MM.1S (cell line): ENCODE measurements at regions not wholly inside any gene's neighbourhood (a gene's known extent, or its start where the extent isn't known, plus 50 kb on each side); places are given as distances from the start of the nearest gene placed in this dataset.

ENCODE experiments used
- DNase-seq: peaks from one replicate; pipeline ENCODE4 v3.0.0-alpha.2; 2015
- H2AFZ ChIP-seq: fragments of 300-600 bp; sonication (generic); 2 replicates; pipeline ENCODE4 v1.6.0; 2016; ENCODE audit warnings: antibody characterized with exemption, low read length
- H3F3A ChIP-seq: fragments of 300-600 bp; sonication (generic); 2 replicates; pipeline ENCODE4 v1.6.1; 2016; ENCODE audit warnings: mild to moderate bottlenecking, antibody characterized with exemption, low read length, moderate library complexity, mixed read lengths; ENCODE audit not compliant: insufficient read depth
- H3K27ac ChIP-seq: fragments of 300-600 bp; sonication (generic); 2 replicates; pipeline ENCODE4 v1.5.1; 2016; ENCODE audit warnings: mild to moderate bottlenecking, low read length
- H3K27me3 ChIP-seq: fragments of 300-600 bp; sonication (generic); replicated peaks from 2 replicates; pipeline ENCODE4 v1.6.0; 2016; ENCODE audit warnings: low read length; ENCODE audit not compliant: insufficient read depth
- H3K36me3 ChIP-seq: fragments of 300-600 bp; sonication (generic); replicated peaks from 2 replicates; pipeline ENCODE4 v1.6.1; 2016; ENCODE audit warnings: mild to moderate bottlenecking, low read length, mixed read lengths; ENCODE audit not compliant: insufficient read depth
- H3K4me1 ChIP-seq: fragments of 300-600 bp; sonication (generic); 2 replicates; pipeline ENCODE4 v1.6.1; 2016; ENCODE audit warnings: low read length, mixed read lengths
- H3K4me2 ChIP-seq: fragments of 300-600 bp; sonication (generic); 2 replicates; pipeline ENCODE4 v1.6.0; 2016; ENCODE audit warnings: low read depth, low read length
- H3K4me3 ChIP-seq: fragments of 300-600 bp; sonication (generic); 2 replicates; pipeline ENCODE4 v1.5.1; 2016; ENCODE audit warnings: low read length, mixed read lengths
- H3K79me2 ChIP-seq: fragments of 300-600 bp; sonication (generic); 2 replicates; pipeline ENCODE4 v1.6.1; 2016; ENCODE audit warnings: mixed run types, low read length, mixed read lengths
- H3K9ac ChIP-seq: fragments of 300-600 bp; sonication (generic); 2 replicates; pipeline ENCODE4 v1.6.1; 2016; ENCODE audit warnings: low read length, mixed read lengths
- H3K9me2 ChIP-seq: fragments of 300-600 bp; sonication (generic); replicated peaks from 2 replicates; pipeline ENCODE4 v1.6.1; 2016; ENCODE audit warnings: mild to moderate bottlenecking, low read length, mixed read lengths; ENCODE audit not compliant: insufficient read depth
- H3K9me3 ChIP-seq: fragments of 300-600 bp; sonication (generic); replicated peaks from 2 replicates; pipeline ENCODE4 v1.6.1; 2016; ENCODE audit warnings: mild to moderate bottlenecking, low read length, mixed read lengths; ENCODE audit not compliant: insufficient read depth
- H4K20me1 ChIP-seq: fragments of 300-600 bp; sonication (generic); 2 replicates; pipeline ENCODE4 v1.6.1; 2016; ENCODE audit warnings: mild to moderate bottlenecking, low read length, moderate library complexity, mixed read lengths; ENCODE audit not compliant: insufficient read depth
- CTCF ChIP-seq: fragments of 300-600 bp; sonication (generic); IDR thresholded peaks from 2 replicates; pipeline ENCODE4 v1.5.1; 2016; ENCODE audit warnings: antibody characterized with exemption, low read length, mixed read lengths
- EZH2 ChIP-seq: fragments of 300-600 bp; sonication (generic); optimal IDR thresholded peaks from 2 replicates; pipeline ENCODE3; 2017; ENCODE audit warnings: low read depth, mild to moderate bottlenecking, antibody characterized with exemption, low read length, mixed read lengths
- EZH2phosphoT487 ChIP-seq: fragments of 300-600 bp; sonication (generic); IDR thresholded peaks from 2 replicates; pipeline ENCODE4 v1.6.1; 2018; ENCODE audit warnings: antibody characterized with exemption, low read length

GRCh38 chr14:98847521-98848468 lies 424.2 kb downstream of the BCL11B start:
- no peak overlapping the region for H3K27ac ChIP-seq
- TF ChIP-seq EZH2 (no peak), CTCF (no peak)
- DNase-seq: no peak
- H3K36me3 ChIP-seq: no peaks in the 10 kb centered on the region
- no peaks in the 10 kb centered on the region for H4K20me1 ChIP-seq
- no peak overlapping the region for H3K9ac ChIP-seq
- no peaks in the 10 kb centered on the region for H3K27me3 ChIP-seq
- H3K4me1 ChIP-seq: no peaks in the 10 kb centered on the region
- no peaks in the 10 kb centered on the region for H3K9me3 ChIP-seq
- H2AFZ ChIP-seq: no peak overlapping the region
- no peaks in the 10 kb centered on the region for H3K9me2 ChIP-seq
- no peaks in the 10 kb centered on the region for H3F3A ChIP-seq
- H3K4me2 ChIP-seq: no peak overlapping the region
- H3K4me3 ChIP-seq: no peak overlapping the region
- H3K79me2 ChIP-seq: no peaks in the 10 kb centered on the region

- no peaks in the 10 kb centered on the region for H3K36me3 ChIP-seq
- no peak overlapping the region for H3K9ac ChIP-seq
- no peaks in the 10 kb centered on the region for H3K4me1 ChIP-seq
- H3K4me2 ChIP-seq: no peak overlapping the region
- no peaks in the 10 kb centered on the region for H3K9me2 ChIP-seq
- H3K27ac ChIP-seq: no peak overlapping the region
- no peak for DNase-seq
- H3K4me3 ChIP-seq: no peak overlapping the region
- TF ChIP-seq EZH2phosphoT487 (no peak), EZH2 (no peak), CTCF (no peak)
- H4K20me1 ChIP-seq: no peaks in the 10 kb centered on the region
- H3F3A ChIP-seq: no peaks in the 10 kb centered on the region
- no peaks in the 10 kb centered on the region for H3K9me3 ChIP-seq
- H3K27me3 ChIP-seq: no peaks in the 10 kb centered on the region
- H2AFZ ChIP-seq: no peak overlapping the region
- H3K79me2 ChIP-seq: no peaks in the 10 kb centered on the region
These were observed 418.8 kb downstream of the BCL11B start for GRCh38 chr14:98853063-98853729.

GRCh38 chr14:98855926-98856715 lies 415.9 kb downstream of the BCL11B start:
- Histone ChIP-seq H3F3A (no peaks in the 10 kb centered on the region), H2AFZ (no peak overlapping the region), H3K27me3 (no peaks in the 10 kb centered on the region), H3K79me2 (no peaks in the 10 kb centered on the region), H3K4me2 (no peak overlapping the region), H3K9me2 (no peaks in the 10 kb centered on the region), H3K9me3 (no peaks in the 10 kb centered on the region), H4K20me1 (no peaks in the 10 kb centered on the region), H3K36me3 (no peaks in the 10 kb centered on the region), H3K4me3 (no peak overlapping the region), H3K9ac (no peak overlapping the region), H3K27ac (no peak overlapping the region), H3K4me1 (no peaks in the 10 kb centered on the region)
- no peak for DNase-seq
- TF ChIP-seq EZH2 (no peak), CTCF (no peak), EZH2phosphoT487 (no peak)
